PC-9 (cell line): ENCODE measurements at regions not wholly inside any gene's neighbourhood (a gene's known extent, or its start where the extent isn't known, plus 50 kb on each side); places are given as distances from the start of the nearest gene placed in this dataset.

ENCODE experiments used
- BruUV-seq: library from RNA; stranded (reverse); fragments of 400-500 nt; replicated peaks from 2 replicates; lab custom pipeline; 2021; lab: Mats Ljungman, UMichigan
- CTCF ChIA-PET: fragments of 300-600 bp; sonication (Branson Sonifier 250); formaldehyde crosslinking; loops from one replicate; lab custom pipeline; 2022; ENCODE audit warnings: antibody characterized with exemption; lab: Charles Lee
- POLR2A ChIA-PET: fragments of 300-600 bp; sonication (Branson Sonifier 250); formaldehyde crosslinking; loops from one replicate; lab custom pipeline; 2022; ENCODE audit warnings: antibody characterized with exemption; ENCODE audit not compliant: unreplicated experiment; lab: Charles Lee
- DNase-seq, 2 experiments: peaks; one replicate each; pipeline versions ENCODE4 v3.0.0 to v3.0.0-alpha.2; 2015 to 2022; ENCODE audit warnings: mixed read lengths in 1 of 2
- H2AFZ ChIP-seq: fragments of 200-600 bp; sonication (generic); 2 replicates; pipeline ENCODE4 v1.8.1; 2017; ENCODE audit warnings: antibody characterized with exemption
- H3F3A ChIP-seq: fragments of 200-600 bp; sonication (generic); 2 replicates; pipeline ENCODE4 v1.8.1; 2017; ENCODE audit warnings: antibody characterized with exemption, mild to moderate bottlenecking, low read depth; ENCODE audit not compliant: insufficient read depth
- H3K27ac ChIP-seq: fragments of 200-600 bp; sonication (generic); 2 replicates; pipeline ENCODE4 v1.6.1; 2016; ENCODE audit warnings: mixed run types
- H3K27me3 ChIP-seq: fragments of 200-600 bp; sonication (generic); 2 replicates; pipeline ENCODE4 v1.6.1; 2016; ENCODE audit warnings: low read depth, mixed run types; ENCODE audit not compliant: insufficient read depth
- H3K36me3 ChIP-seq: fragments of 200-600 bp; sonication (generic); 2 replicates; pipeline ENCODE4 v1.6.1; 2016; ENCODE audit warnings: low read depth, mixed run types
- H3K4me1 ChIP-seq: fragments of 200-600 bp; sonication (generic); replicated peaks from 2 replicates; pipeline ENCODE4 v1.6.1; 2016; ENCODE audit warnings: mixed run types; ENCODE audit not compliant: insufficient read depth
- H3K4me2 ChIP-seq: fragments of 200-600 bp; sonication (generic); 2 replicates; pipeline ENCODE4 v1.6.1; 2017; ENCODE audit warnings: mixed run types
- H3K4me3 ChIP-seq: fragments of 200-600 bp; sonication (generic); 2 replicates; pipeline ENCODE4 v1.6.1; 2016; ENCODE audit warnings: mixed run types
- H3K79me2 ChIP-seq: fragments of 200-600 bp; sonication (generic); 2 replicates; pipeline ENCODE4 v1.6.1; 2017; ENCODE audit warnings: low read depth, mixed run types
- H3K9me2 ChIP-seq: fragments of 200-600 bp; sonication (generic); 2 replicates; pipeline ENCODE4 v1.8.1; 2017; ENCODE audit warnings: mild to moderate bottlenecking; ENCODE audit not compliant: insufficient read depth
- H3K9me3 ChIP-seq: fragments of 200-600 bp; sonication (generic); 2 replicates; pipeline ENCODE4 v1.8.1; 2016; ENCODE audit warnings: low read depth; ENCODE audit not compliant: insufficient read depth
- H4K20me1 ChIP-seq: fragments of 200-600 bp; sonication (generic); 2 replicates; pipeline ENCODE4 v1.8.1; 2017; ENCODE audit not compliant: insufficient read depth
- EZH2 ChIP-seq: fragments of 200-600 bp; sonication (generic); IDR thresholded peaks from 2 replicates; pipeline ENCODE4 v1.8.0; 2017; ENCODE audit warnings: antibody characterized with exemption, low read depth
- intact Hi-C: fragments of 100-400 bp; cut with micrococcal nuclease; formaldehyde crosslinking; loops from one replicate; pipeline ENCODE4 v1.10.0; 2022; ENCODE audit not compliant: unreplicated experiment
- TF ChIP-seq, protein P1 (sequence below): fragments of 200-600 bp; sonication (generic); conservative IDR thresholded peaks from 2 replicates; pipeline ENCODE4 v1.6.1; 2017; ENCODE audit warnings: mixed run types, antibody characterized with exemption, mild to moderate bottlenecking, moderate library complexity

DNA sequence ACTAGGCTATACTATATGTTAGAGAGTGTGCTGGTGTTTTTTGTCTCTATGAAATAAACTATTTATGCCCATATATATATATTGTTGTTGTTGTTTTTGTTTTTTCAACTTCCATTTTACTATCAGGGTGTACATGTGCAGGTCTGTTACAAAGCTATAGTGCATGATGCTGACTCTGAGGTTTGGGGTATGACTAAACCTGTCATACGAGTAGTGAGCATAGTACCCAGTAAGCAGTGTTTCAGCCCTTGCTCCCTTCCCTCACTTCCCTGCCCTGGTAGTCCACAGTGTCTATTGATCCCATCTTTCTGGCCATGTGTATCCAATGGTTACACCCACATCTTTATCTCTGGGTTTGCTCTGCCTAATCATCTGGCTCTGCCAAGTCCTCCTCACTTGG is 101.8 kb downstream of the FAS start:
- no peaks in the 10 kb centered on the region for H3K27me3 ChIP-seq
- no peak overlapping the region for H3K27ac ChIP-seq
- no peaks in the 10 kb centered on the region for H3K36me3 ChIP-seq
- no TSS peak for BruUV-seq
- no peaks in the 10 kb centered on the region for H3K9me2 ChIP-seq
- DNase-seq = no peak
- no peak for TF ChIP-seq EZH2
- TF ChIP-seq, protein P1, sequence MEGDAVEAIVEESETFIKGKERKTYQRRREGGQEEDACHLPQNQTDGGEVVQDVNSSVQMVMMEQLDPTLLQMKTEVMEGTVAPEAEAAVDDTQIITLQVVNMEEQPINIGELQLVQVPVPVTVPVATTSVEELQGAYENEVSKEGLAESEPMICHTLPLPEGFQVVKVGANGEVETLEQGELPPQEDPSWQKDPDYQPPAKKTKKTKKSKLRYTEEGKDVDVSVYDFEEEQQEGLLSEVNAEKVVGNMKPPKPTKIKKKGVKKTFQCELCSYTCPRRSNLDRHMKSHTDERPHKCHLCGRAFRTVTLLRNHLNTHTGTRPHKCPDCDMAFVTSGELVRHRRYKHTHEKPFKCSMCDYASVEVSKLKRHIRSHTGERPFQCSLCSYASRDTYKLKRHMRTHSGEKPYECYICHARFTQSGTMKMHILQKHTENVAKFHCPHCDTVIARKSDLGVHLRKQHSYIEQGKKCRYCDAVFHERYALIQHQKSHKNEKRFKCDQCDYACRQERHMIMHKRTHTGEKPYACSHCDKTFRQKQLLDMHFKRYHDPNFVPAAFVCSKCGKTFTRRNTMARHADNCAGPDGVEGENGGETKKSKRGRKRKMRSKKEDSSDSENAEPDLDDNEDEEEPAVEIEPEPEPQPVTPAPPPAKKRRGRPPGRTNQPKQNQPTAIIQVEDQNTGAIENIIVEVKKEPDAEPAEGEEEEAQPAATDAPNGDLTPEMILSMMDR = no peak
- intact Hi-C loops = no loop called here
- H3K4me3 ChIP-seq = no peak overlapping the region
- ChIA-PET POLR2A (no interaction called here), CTCF (no interaction called here)
- no peak overlapping the region for H3K4me2 ChIP-seq
- H4K20me1 ChIP-seq = no peaks in the 10 kb centered on the region
- H3K9me3 ChIP-seq = no peaks in the 10 kb centered on the region
- H3K4me1 ChIP-seq = no peaks in the 10 kb centered on the region
- H2AFZ ChIP-seq = no peak overlapping the region
- no peaks in the 10 kb centered on the region for H3F3A ChIP-seq
- H3K79me2 ChIP-seq = no peaks in the 10 kb centered on the region

GRCh38 chr10:89091496-89091895 is 100.9 kb downstream of the FAS start:
- no peak overlapping the region for H3K4me3 ChIP-seq
- no peak overlapping the region for H2AFZ ChIP-seq
- CTCF ChIA-PET = no interaction called here
- no peak overlapping the region for H3K4me2 ChIP-seq
- no peaks in the 10 kb centered on the region for H4K20me1 ChIP-seq
- intact Hi-C loops = no loop called here
- H3K79me2 ChIP-seq = no peaks in the 10 kb centered on the region
- TF ChIP-seq, protein P1 = no peak
- TF ChIP-seq EZH2 = no peak
- no peaks in the 10 kb centered on the region for H3K4me1 ChIP-seq
- no peaks in the 10 kb centered on the region for H3K36me3 ChIP-seq
- POLR2A ChIA-PET = no interaction called here
- DNase-seq = no peak
- no peak overlapping the region for H3K27ac ChIP-seq
- H3K9me3 ChIP-seq = no peaks in the 10 kb centered on the region
- no TSS peak for BruUV-seq
- no peaks in the 10 kb centered on the region for H3K27me3 ChIP-seq
- no peaks in the 10 kb centered on the region for H3F3A ChIP-seq
- H3K9me2 ChIP-seq = no peaks in the 10 kb centered on the region

DNA sequence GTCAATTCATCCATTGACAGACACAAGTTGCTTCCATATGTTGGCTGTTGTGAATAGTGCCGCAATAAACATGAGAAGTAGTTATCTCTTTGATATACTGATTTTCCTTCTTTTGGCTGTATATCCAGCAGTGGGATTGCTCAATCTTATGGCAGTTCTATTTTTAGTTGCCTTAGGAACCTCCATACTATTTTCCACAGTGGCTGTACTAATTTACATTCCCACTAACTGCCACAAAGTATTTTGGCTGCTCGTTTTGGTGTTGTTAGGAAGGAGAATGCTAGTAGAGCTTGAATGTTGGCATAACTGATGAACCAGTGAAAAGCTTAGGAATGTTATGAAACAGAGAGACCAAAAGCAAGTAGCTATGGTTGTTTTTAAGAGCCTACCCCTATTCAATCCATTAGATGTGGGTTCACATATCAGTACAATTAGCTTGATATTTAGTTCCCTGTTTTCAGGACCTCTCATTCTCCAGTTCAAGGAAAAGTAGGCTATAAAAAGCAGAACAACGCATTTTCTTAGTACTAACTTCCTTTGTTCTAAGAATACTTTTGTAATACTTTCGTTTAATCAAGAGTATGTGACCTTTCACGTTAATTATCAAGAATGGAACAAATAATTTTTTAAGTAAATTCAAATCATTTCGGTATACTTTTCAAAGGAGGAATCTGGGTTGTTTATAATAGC is 100.3 kb downstream of the FAS start:
- DNase-seq = no peak
- no peaks in the 10 kb centered on the region for H3K27me3 ChIP-seq
- H3K4me1 ChIP-seq = no peaks in the 10 kb centered on the region
- no TSS peak for BruUV-seq
- H3K4me2 ChIP-seq = no peak overlapping the region
- no peak overlapping the region for H3K27ac ChIP-seq
- no peaks in the 10 kb centered on the region for H3F3A ChIP-seq
- POLR2A ChIA-PET = no interaction called here
- no peak overlapping the region for H3K4me3 ChIP-seq
- no peaks in the 10 kb centered on the region for H3K36me3 ChIP-seq
- H2AFZ ChIP-seq = no peak overlapping the region
- H3K9me2 ChIP-seq = no peaks in the 10 kb centered on the region
- no peaks in the 10 kb centered on the region for H3K9me3 ChIP-seq
- intact Hi-C loops = no loop called here
- no peaks in the 10 kb centered on the region for H4K20me1 ChIP-seq
- TF ChIP-seq, protein P1 = no peak
- TF ChIP-seq EZH2 = no peak
- no peaks in the 10 kb centered on the region for H3K79me2 ChIP-seq
- CTCF ChIA-PET = no interaction called here
